Tibial artery (tissue), 4 donors: ENCODE measurements at regions not wholly inside any gene's neighbourhood (a gene's known extent, or its start where the extent isn't known, plus 50 kb on each side); places are given as distances from the start of the nearest gene placed in this dataset.

Source experiments
- DNase-seq, 2 donors: peaks; one replicate each; pipeline ENCODE4 v3.0.0-alpha.2; 2019
- H3K27ac ChIP-seq, 2 donors: fragments of 200-600 bp; sonication (generic) in 1 of 2; 1 replicate in 1 of 2; 2 replicates in 1 of 2; pipeline ENCODE4 v1.5.1; 2018 to 2019; ENCODE audit warnings: mild to moderate bottlenecking in 1 of 2
- H3K27me3 ChIP-seq, 2 donors: fragments of 200-600 bp; sonication (generic) in 1 of 2; one replicate each; pipeline versions ENCODE4 v1.5.1 to v1.6.0; 2016 to 2019
- H3K36me3 ChIP-seq, 3 donors: fragments of 200-600 bp; sonication (generic) in 2 of 3; one replicate each; pipeline ENCODE4 v1.5.1; 2016 to 2019; ENCODE audit warnings: mild to moderate bottlenecking in 2 of 3
- H3K4me1 ChIP-seq, 4 donors: fragments of 200-600 bp; sonication (generic) in 2 of 4; 1 replicate in 3 of 4; 2 replicates in 1 of 4; pipeline ENCODE4 v1.5.1; 2016 to 2019
- H3K4me3 ChIP-seq, 2 donors: fragments of 200-600 bp; sonication (generic) in 1 of 2; 1 replicate in 1 of 2; 2 replicates in 1 of 2; pipeline ENCODE4 v1.5.1; 2018 to 2019; ENCODE audit warnings: mild to moderate bottlenecking in 2 of 2
- H3K9me3 ChIP-seq, 3 donors: fragments of 200-600 bp; sonication (generic) in 1 of 3; one replicate each; pipeline ENCODE4 v1.5.1; 2016 to 2019
- intact Hi-C: fragments of 100-400 bp; cut with DNase I; formaldehyde crosslinking; loops from one replicate; pipeline ENCODE4 v1.15.0; 2023; ENCODE audit warnings: low total_unique reads
- TF ChIP-seq, protein P1 (sequence below), 2 experiments: fragments of 200-600 bp in 1 of 2; fragments of 450-650 bp in 1 of 2; IDR thresholded peaks; one replicate each; pipeline ENCODE4 v1.5.1; 2017 to 2019; ENCODE audit warnings: antibody characterized with exemption in 2 of 2, mild to moderate bottlenecking in 1 of 2, moderate library complexity in 1 of 2

DNA sequence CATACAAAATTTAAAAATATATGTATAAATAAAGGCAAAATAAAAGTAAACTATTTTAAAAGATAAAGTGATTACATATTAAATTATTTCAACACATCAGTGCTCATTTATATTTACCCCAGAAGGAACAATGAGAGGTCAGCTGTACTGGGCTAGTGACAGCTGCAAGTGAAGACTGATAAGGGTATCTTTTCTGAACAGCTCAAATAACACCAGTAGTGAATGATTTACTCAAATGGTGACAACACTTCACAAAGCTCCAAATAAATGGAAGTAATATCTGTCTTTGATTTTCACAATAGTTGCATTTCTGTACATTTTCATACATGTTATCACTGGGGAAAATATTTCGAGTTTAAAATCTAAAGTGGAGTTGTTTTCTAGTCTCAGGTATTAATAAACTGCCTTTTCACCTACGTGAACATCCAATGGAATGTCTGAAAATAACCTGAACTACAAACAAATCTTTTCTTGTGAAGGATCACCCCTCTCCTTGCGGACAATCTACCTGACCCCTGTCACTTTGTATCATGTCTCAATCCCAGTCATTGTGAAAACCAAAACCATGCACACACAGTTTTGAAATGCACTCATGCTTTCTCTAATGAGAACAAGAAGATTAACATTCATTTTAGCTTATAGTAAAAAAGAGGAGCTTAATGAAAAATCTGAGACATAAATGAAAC, 1928.8 kb upstream of the CELF4 start:
- TF ChIP-seq, protein P1, sequence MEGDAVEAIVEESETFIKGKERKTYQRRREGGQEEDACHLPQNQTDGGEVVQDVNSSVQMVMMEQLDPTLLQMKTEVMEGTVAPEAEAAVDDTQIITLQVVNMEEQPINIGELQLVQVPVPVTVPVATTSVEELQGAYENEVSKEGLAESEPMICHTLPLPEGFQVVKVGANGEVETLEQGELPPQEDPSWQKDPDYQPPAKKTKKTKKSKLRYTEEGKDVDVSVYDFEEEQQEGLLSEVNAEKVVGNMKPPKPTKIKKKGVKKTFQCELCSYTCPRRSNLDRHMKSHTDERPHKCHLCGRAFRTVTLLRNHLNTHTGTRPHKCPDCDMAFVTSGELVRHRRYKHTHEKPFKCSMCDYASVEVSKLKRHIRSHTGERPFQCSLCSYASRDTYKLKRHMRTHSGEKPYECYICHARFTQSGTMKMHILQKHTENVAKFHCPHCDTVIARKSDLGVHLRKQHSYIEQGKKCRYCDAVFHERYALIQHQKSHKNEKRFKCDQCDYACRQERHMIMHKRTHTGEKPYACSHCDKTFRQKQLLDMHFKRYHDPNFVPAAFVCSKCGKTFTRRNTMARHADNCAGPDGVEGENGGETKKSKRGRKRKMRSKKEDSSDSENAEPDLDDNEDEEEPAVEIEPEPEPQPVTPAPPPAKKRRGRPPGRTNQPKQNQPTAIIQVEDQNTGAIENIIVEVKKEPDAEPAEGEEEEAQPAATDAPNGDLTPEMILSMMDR (IDR thresholded peaks at IDR 0.05), result no peak
- H3K9me3 ChIP-seq, result no peaks in the 10 kb centered on the region
- no peaks in the 10 kb centered on the region for H3K4me1 ChIP-seq
- intact Hi-C loops, result no loop called here
- H3K36me3 ChIP-seq, result no peaks in the 10 kb centered on the region
- no peaks in the 10 kb centered on the region for H3K27me3 ChIP-seq
- H3K27ac ChIP-seq, result no peak overlapping the region
- H3K4me3 ChIP-seq, result no peak overlapping the region
- DNase-seq, result no peak

DNA sequence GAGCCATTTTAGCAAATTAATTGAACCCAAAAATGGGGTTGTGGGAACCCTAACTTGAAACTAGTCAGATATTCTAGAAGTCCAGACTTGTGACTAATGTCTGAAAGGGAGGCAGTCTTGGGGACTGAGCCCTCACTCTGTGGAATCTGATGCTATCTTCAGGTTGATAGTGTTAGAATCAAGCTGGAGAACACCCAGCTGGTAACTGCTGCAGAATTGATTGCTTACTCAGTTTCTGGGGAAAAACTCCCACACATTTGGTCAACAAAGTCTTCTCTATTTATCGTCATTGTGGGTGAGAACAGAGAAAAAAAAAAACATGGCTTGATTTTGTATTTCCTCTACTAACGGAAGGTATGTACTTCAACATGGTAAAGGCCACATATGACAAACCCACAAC, 1925.8 kb upstream of the CELF4 start:
- intact Hi-C loops, result no loop called here
- H3K36me3 ChIP-seq, result no peaks in the 10 kb centered on the region
- TF ChIP-seq, protein P1 (IDR thresholded peaks at IDR 0.05), result no peak

DNA sequence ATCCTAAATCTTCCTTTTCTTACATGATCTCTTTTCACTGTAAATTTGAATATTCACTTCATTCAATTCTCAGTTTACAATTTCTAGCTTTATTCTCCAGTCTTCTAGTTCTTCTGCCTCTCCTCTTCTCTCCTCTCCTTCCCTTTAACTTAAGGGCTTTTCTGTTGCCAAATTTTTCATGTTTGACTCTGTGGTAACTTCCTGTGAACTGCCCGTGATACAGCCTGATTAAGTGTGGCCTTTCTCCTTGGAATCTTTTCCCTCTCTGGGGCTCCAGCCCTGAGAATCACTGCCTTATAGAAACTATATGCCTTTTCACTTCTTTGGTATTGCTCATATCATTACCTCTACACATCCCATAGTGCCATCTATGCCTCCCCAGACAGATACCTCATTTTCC, 1923.8 kb upstream of the CELF4 start:
- no peak overlapping the region for H3K4me3 ChIP-seq
- TF ChIP-seq, protein P1 (IDR thresholded peaks at IDR 0.05), result no peak

More for the DNA sequence above, 1925.8 kb upstream of the CELF4 start:
- no peaks in the 10 kb centered on the region for H3K9me3 ChIP-seq
- H3K27ac ChIP-seq, result no peak overlapping the region
- no peak overlapping the region for H3K4me3 ChIP-seq
- DNase-seq, result no peak
- H3K4me1 ChIP-seq, result no peaks in the 10 kb centered on the region
- no peaks in the 10 kb centered on the region for H3K27me3 ChIP-seq

DNA sequence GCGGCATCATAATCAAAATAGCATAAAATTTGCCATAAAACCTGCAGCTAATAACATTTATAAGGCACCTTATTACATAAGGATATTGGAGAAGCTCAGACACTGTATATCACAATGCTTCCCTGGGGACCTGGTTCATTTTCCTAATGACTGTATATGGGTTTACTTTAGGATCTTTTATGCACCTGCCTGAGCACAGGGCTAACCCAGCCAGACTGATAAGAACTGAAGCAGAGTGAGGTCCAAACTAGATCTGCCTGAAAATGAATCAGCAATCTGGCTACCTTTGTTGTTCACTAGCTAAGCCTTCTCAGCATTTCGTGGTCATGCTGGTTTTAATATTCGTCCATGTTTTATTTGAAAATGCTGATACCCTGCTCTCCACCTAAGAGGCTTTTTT, 1922.3 kb upstream of the CELF4 start:
- DNase-seq, result no peak
- H3K36me3 ChIP-seq, result no peaks in the 10 kb centered on the region
- no peaks in the 10 kb centered on the region for H3K9me3 ChIP-seq
- H3K4me3 ChIP-seq, result no peak overlapping the region
- no peaks in the 10 kb centered on the region for H3K27me3 ChIP-seq
- intact Hi-C loops, result no loop called here
- TF ChIP-seq, protein P1 (IDR thresholded peaks at IDR 0.05), result no peak
- no peaks in the 10 kb centered on the region for H3K4me1 ChIP-seq
- no peak overlapping the region for H3K27ac ChIP-seq

More for the DNA sequence above, 1923.8 kb upstream of the CELF4 start:
- Histone ChIP-seq H3K36me3 (no peaks in the 10 kb centered on the region), H3K27me3 (no peaks in the 10 kb centered on the region), H3K4me1 (no peaks in the 10 kb centered on the region), H3K9me3 (no peaks in the 10 kb centered on the region), H3K27ac (no peak overlapping the region)
- intact Hi-C loops, result no loop called here
- no peak for DNase-seq

DNA sequence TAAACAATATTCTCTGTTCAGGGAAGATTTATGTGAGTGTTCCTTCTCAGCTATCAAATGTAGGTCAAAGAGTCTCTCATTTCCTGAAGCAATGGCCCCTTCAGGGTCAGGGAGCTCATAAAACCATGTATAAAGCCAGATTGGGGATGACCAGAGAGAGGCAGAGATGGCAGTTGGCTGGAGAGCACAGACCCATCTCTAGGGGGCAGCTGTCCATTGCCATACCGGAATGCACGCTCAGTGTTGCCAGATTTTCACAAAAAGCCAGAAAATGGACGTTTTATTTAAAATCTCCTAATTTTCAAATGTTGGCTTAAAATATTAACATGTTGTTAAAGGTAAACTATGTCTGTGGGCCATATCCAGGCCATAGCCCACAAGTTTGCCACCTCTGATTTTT, 1920.7 kb upstream of the CELF4 start:
- H3K36me3 ChIP-seq, result no peaks in the 10 kb centered on the region
- H3K9me3 ChIP-seq, result no peaks in the 10 kb centered on the region
- no peak overlapping the region for H3K4me3 ChIP-seq
- no peaks in the 10 kb centered on the region for H3K4me1 ChIP-seq
- TF ChIP-seq, protein P1 (IDR thresholded peaks at IDR 0.05), result no peak
- DNase-seq, result no peak
- no peaks in the 10 kb centered on the region for H3K27me3 ChIP-seq
- no peak overlapping the region for H3K27ac ChIP-seq
- intact Hi-C loops, result no loop called here

DNA sequence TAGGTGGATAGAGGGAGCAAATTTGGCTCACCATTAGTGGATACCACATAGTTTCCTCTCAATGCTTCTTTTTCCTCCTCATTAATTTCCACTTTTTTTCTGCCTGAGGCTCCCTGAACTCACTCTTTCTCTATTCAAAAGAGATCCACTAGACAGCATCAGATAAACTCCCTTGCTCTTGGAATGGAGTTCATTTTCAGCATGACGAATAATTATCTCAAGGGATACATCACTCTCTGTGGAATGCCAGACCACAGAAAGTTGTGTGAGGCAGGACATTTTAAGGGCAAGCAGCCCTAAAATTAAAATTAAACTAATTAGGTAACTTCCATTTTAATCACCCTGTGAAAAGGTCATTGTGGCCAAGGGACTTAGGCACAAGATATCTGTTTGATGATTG, 1920.1 kb upstream of the CELF4 start:
- intact Hi-C loops, result no loop called here
- Histone ChIP-seq H3K4me1 (no peaks in the 10 kb centered on the region), H3K4me3 (no peak overlapping the region), H3K27ac (no peak overlapping the region), H3K9me3 (no peaks in the 10 kb centered on the region), H3K27me3 (no peaks in the 10 kb centered on the region), H3K36me3 (no peaks in the 10 kb centered on the region)
- DNase-seq, result no peak
- TF ChIP-seq, protein P1 (IDR thresholded peaks at IDR 0.05), result no peak
